ENCODE measurements at regions not wholly inside any gene's neighbourhood (a gene's known extent, or its start where the extent isn't known, plus 50 kb on each side); places are given as distances from the start of the nearest gene placed in this dataset.

GRCh38 chr11:97354576-97354975 is 964.8 kb downstream of the JRKL start:
- FAIRE-seq (no peak), DNase-seq (ENCODE audit: low read depth, low spot score) (no peak)
- Histone ChIP-seq H3K9me1 (ENCODE audit: control insufficient read depth, extremely low read depth, insufficient read depth, low read length) (no peaks in the 10 kb centered on the region), H3K27me3 (ENCODE audit: control insufficient read depth, extremely low read depth, insufficient read depth, low read length) (no peaks in the 10 kb centered on the region), H3K4me1 (ENCODE audit: control insufficient read depth, extremely low read depth, insufficient read depth, low read length) (no peaks in the 10 kb centered on the region), H3K36me3 (ENCODE audit: control insufficient read depth in 2 of 2, extremely low read depth in 1 of 2, insufficient read depth in 2 of 2, low read length in 2 of 2) (no peaks in the 10 kb centered on the region), H3K4me2 (ENCODE audit: control insufficient read depth, extremely low read depth, insufficient read depth, low read depth, low read length) (no peak overlapping the region), H3K9me3 (ENCODE audit: control insufficient read depth, low read depth, low read length) (no peaks in the 10 kb centered on the region), H4K20me1 (ENCODE audit: control insufficient read depth, extremely low read depth, insufficient read depth, low read length) (no peaks in the 10 kb centered on the region), H3K9ac (ENCODE audit: control insufficient read depth, extremely low read depth, insufficient read depth, low read length) (no peak overlapping the region), H3K27ac (ENCODE audit: control insufficient read depth, insufficient read depth, low read length) (no peak overlapping the region), H3K4me3 (ENCODE audit: control insufficient read depth in 2 of 3, extremely low read depth in 1 of 3, insufficient read depth in 2 of 3, low read depth in 1 of 3, low read length in 3 of 3) (no peak overlapping the region), H3K79me2 (ENCODE audit: control insufficient read depth, insufficient read depth, low read length) (no peaks in the 10 kb centered on the region), H2AFZ (ENCODE audit: control insufficient read depth, low read length) (no peak overlapping the region)
- no peak for TF ChIP-seq EZH2 (IDR thresholded peaks at IDR 0.05; ENCODE audit: low read length)
- no peak for TF ChIP-seq CTCF (optimal IDR thresholded peaks at IDR 0.05 in 1 of 3, IDR thresholded peaks at IDR 0.05 in 1 of 3, conservative IDR thresholded peaks at IDR 0.05 in 1 of 3; ENCODE audit: extremely low read depth in 1 of 3, insufficient read depth in 2 of 3, low read length in 3 of 3)
- dilution Hi-C loops (cut with MboI; ENCODE audit: extremely low pct_ligation_motif_present, low sequenced_read_pairs), result no loop called here

GRCh38 chr11:97355230-97355629 is 965.4 kb downstream of the JRKL start:
- FAIRE-seq, result no peak
- Histone ChIP-seq H3K9ac (ENCODE audit: control insufficient read depth, extremely low read depth, insufficient read depth, low read length) (no peak overlapping the region), H3K9me3 (ENCODE audit: control insufficient read depth, low read depth, low read length) (no peaks in the 10 kb centered on the region)

More at GRCh38 chr11:97355230-97355629, 965.4 kb downstream of the JRKL start:
- Histone ChIP-seq H3K27ac (ENCODE audit: control insufficient read depth, insufficient read depth, low read length) (no peak overlapping the region), H2AFZ (ENCODE audit: control insufficient read depth, low read length) (no peak overlapping the region), H3K36me3 (ENCODE audit: control insufficient read depth in 2 of 2, extremely low read depth in 1 of 2, insufficient read depth in 2 of 2, low read length in 2 of 2) (no peaks in the 10 kb centered on the region), H3K27me3 (ENCODE audit: control insufficient read depth, extremely low read depth, insufficient read depth, low read length) (no peaks in the 10 kb centered on the region), H3K4me1 (ENCODE audit: control insufficient read depth, extremely low read depth, insufficient read depth, low read length) (no peaks in the 10 kb centered on the region), H3K9me1 (ENCODE audit: control insufficient read depth, extremely low read depth, insufficient read depth, low read length) (no peaks in the 10 kb centered on the region), H3K4me2 (ENCODE audit: control insufficient read depth, extremely low read depth, insufficient read depth, low read depth, low read length) (no peak overlapping the region), H3K79me2 (ENCODE audit: control insufficient read depth, insufficient read depth, low read length) (no peaks in the 10 kb centered on the region), H4K20me1 (ENCODE audit: control insufficient read depth, extremely low read depth, insufficient read depth, low read length) (no peaks in the 10 kb centered on the region), H3K4me3 (ENCODE audit: control insufficient read depth in 2 of 3, extremely low read depth in 1 of 3, insufficient read depth in 2 of 3, low read depth in 1 of 3, low read length in 3 of 3) (no peak overlapping the region)
- TF ChIP-seq CTCF (optimal IDR thresholded peaks at IDR 0.05 in 1 of 3, IDR thresholded peaks at IDR 0.05 in 1 of 3, conservative IDR thresholded peaks at IDR 0.05 in 1 of 3; ENCODE audit: extremely low read depth in 1 of 3, insufficient read depth in 2 of 3, low read length in 3 of 3), result no peak
- no peak for TF ChIP-seq EZH2 (IDR thresholded peaks at IDR 0.05; ENCODE audit: low read length)
- DNase-seq (ENCODE audit: low read depth, low spot score), result no peak
- dilution Hi-C loops (cut with MboI; ENCODE audit: extremely low pct_ligation_motif_present, low sequenced_read_pairs), result no loop called here
